SIG-M5 treated with dmso at 0.1 percent for 504 hours (cell line): ENCODE measurements at regions not wholly inside any gene's neighbourhood (a gene's known extent, or its start where the extent isn't known, plus 50 kb on each side); places are given as distances from the start of the nearest gene placed in this dataset.

Source experiments
- DNase-seq: peaks from one replicate; lab custom pipeline; 2025; ENCODE audit not compliant: unreplicated experiment; lab: John Stamatoyannopoulos, UW

DNA sequence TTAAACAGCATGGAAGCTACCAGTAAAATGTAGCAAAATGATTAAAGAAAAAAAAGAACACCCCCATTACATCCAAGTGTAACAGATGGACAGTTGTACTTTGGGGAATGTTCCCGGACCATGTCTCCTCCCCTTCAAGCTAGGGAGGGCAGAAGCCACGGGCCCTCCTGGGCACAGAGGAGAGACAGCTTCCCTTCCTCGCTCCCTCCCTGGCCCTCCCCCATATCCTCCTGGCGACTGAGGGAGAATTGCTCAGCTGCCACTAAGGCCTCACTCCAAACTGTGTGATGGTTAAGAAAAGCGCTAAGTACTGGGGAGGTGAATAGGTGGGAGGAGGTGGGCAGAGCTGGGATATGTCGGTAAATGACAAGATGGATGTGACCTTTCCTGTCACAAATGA is 358.0 kb downstream of the HRH4 start:
- no peak for DNase-seq

GRCh38 chr18:24819141-24819890 is 358.9 kb downstream of the HRH4 start:
- no peak for DNase-seq

GRCh38 chr18:24825397-24825796 is 365.0 kb downstream of the HRH4 start:
- no peak for DNase-seq

- DNase-seq = no peak
Observed at GRCh38 chr18:24826605-24827004, 366.2 kb downstream of the HRH4 start.

DNA sequence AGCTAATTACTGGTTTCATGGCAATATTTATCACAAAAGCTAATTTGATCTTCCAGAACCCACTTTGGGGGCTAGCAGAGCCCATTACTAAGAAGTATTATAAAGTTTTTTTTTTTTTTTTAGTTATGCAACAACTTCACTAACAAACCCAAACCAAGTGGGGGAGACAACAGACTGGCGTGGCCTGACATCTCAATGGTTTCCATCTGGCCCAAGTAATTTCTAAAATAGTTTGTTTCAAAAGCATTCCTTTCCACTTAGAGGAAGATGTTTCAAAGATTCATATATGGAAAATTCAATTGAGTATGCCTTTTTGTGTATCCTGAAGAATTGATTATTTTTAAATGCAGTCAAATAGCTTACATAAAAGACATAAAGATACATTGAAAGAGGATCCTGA is 367.1 kb downstream of the HRH4 start:
- DNase-seq = no peak

DNA sequence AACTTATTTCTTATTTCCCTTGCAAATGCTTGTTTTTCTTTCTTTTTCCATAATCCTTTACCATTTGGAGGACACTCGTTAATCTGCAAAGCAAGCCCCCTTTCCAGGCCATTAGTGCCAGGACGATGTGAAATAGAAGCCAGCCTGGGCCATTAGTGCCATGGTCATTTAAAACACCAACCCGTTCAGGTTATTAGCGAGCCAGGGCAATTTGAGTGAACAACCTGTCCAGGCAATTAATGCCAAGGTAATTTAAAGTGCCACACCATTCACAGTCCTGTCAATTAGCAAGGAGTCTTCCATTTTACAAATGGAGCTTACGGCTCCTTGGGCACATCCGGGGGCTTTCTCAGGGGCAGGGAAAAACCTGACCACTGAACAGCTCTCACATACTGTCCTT is 370.6 kb downstream of the HRH4 start:
- no peak for DNase-seq

DNA sequence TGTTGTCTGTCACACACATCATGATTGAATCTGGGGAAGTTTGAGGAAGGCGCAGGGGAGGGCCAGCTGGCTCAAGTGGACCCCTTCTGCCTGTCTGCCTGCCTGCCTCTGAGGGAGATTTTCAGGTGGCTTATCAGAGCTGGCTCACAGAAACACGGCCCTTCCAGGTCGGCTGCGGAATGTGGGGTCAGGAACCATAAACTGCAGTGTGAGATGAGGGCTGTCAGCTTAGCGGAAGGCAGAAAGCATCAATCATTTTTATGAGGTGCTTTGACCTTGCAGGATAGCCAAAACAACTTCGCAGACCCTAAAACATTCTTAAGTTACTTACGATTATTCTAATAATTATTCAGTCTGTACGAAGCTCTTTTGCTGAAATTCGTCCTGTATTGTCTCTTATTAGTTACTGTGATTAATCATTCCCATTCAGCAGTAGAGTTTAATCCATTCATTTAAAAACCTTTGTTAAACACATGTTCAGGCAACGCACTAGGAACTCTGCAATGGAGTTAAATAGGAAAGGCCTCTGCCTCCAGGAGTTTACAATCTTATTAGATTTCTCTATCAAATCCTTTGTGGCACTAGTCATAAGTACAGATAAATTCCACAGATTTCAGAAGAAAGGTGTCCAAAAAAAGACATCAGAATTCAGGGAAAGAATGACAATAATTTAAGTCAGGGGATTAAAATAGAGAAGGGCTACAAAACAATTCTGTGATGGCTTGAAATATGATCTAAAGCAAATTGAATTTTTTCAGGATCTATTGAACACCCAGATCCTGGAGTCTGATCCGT is 371.6 kb downstream of the HRH4 start:
- DNase-seq = no peak

- no peak for DNase-seq
Observed at GRCh38 chr18:24835751-24836150, 375.3 kb downstream of the HRH4 start.

DNA sequence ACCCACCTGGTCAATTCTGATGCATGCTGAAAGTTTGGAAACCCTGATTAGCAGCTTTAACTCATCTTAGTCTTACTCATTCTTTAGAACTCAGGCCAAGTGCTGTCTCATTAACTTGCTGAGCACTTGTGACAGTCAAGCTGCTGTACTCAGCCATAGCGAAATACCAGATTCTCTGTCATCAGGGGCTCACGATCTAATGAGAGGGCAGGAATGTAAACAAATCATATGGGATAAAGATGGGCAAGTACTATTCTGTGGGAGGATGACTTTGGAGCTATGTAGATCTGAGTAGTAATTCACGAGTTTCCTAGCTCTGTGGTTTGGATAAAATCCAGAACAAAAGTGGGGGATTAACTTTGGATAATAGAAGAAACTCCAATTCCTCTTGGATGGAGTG is 376.6 kb downstream of the HRH4 start:
- no peak for DNase-seq

DNA sequence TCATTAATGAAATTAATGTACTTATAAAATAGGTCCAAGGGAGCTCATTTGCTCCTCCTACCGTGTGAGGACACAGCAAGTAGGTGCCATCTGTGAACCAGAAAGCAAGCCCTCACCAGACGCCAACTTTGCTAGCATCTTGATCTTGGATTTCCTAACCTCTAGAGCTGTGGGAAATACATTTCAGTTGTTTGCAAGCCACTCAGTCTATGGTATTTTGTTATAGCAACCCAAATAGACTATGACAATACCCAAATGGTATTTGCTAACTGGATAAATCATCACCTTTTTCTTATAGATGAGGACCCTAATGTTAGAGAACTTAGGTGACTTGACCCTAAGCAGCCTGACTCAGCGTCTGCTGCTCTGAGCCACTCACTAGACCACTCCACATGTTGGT is 379.6 kb downstream of the HRH4 start:
- DNase-seq = no peak

- no peak for DNase-seq
Observed at GRCh38 chr18:24840640-24841039, 380.2 kb downstream of the HRH4 start.

- DNase-seq = no peak
Observed at GRCh38 chr18:24841536-24841935, 381.1 kb downstream of the HRH4 start.

DNA sequence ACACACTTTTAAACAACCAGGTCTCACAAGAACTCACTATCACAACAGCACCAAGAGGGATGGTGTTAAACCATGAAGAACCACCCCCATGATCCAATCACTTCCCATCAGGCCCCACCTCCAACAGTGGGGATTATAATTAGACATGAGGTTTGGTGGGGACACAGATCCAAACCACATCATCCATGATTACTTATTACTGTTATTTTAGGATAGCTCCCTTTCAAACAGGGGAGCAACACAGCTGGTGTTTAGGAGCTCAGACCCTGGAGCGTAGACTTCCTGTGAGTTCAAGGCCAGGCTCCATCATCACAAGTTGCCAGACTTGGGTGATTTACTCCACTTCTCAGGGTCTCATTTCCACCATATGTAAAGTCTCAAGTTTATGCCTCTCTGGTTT is 382.7 kb downstream of the HRH4 start:
- DNase-seq = no peak

- DNase-seq = no peak
Observed at GRCh38 chr18:24846138-24846537, 385.7 kb downstream of the HRH4 start.

- no peak for DNase-seq
Observed at GRCh38 chr18:24850532-24850931, 390.1 kb downstream of the HRH4 start.

- no peak for DNase-seq
Observed at GRCh38 chr18:24853076-24853475, 392.6 kb downstream of the HRH4 start.

GRCh38 chr18:24860978-24861680 is 400.7 kb downstream of the HRH4 start:
- no peak for DNase-seq

- DNase-seq = no peak
Observed at GRCh38 chr18:24862201-24862816, 401.9 kb downstream of the HRH4 start.

- DNase-seq = no peak
Observed at GRCh38 chr18:24868311-24868710, 407.9 kb downstream of the HRH4 start.

GRCh38 chr18:24868760-24869237 is 408.4 kb downstream of the HRH4 start:
- DNase-seq = no peak

DNA sequence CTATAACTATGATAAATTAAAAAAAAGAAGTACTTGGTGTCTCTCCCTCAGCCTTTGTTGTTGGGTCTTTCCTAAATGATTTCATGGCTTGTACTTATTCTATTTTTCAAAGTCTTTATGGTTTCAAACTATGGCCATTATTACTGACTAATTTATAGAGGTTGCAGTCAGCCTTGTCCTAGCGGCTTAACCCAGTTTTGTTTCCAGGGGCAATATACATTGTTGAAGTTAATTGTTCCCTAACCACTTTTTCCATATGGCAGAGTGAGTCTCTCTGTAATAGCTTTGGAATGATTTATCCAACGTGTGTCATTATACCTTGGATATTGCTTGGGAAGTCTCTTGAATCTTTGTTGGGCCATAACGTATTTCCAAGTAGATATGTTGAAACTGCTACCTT is 408.8 kb downstream of the HRH4 start:
- no peak for DNase-seq
